ENCODE measurements at regions not wholly inside any gene's neighbourhood (a gene's known extent, or its start where the extent isn't known, plus 50 kb on each side); places are given as distances from the start of the nearest gene placed in this dataset.

DNA sequence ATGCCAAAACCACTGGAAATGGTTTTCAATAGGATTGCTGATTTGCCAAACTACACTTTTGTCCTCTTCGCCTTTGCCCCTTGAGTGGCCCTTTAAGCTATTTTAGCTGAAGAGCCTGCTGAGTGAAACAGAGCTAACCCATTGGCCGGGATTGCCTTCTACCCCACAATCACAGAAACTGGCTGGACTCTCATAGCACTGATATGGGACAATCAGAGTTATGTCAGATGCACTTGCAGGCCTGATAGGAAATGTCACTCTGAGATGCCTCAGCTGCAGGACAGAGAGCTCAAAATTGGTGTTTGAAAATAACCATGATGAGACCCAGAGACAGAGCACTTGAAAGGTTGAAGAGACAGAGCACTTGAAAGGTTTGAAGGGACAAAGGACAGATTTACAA is 354.4 kb downstream of the BRINP2 start:
- no peak for DNase-seq (ENCODE audit: low spot score)
- no peak for TF ChIP-seq CTCF (IDR thresholded peaks at IDR 0.05; ENCODE audit: extremely low read depth, missing control alignments)

GRCh38 chr1:177517546-177517945 is 346.8 kb downstream of the BRINP2 start:
- DNase-seq (ENCODE audit: low spot score), result no peak
- no peak for TF ChIP-seq CTCF (IDR thresholded peaks at IDR 0.05; ENCODE audit: extremely low read depth, missing control alignments)

- TF ChIP-seq CTCF (IDR thresholded peaks at IDR 0.05; ENCODE audit: extremely low read depth, missing control alignments), result no peak
- no peak for DNase-seq (ENCODE audit: low spot score)
Observed at GRCh38 chr1:177514207-177514606, 343.4 kb downstream of the BRINP2 start.

- DNase-seq (ENCODE audit: low spot score), result no peak
- no peak for TF ChIP-seq CTCF (IDR thresholded peaks at IDR 0.05; ENCODE audit: extremely low read depth, missing control alignments)
Observed at GRCh38 chr1:177511036-177511435, 340.3 kb downstream of the BRINP2 start.

DNA sequence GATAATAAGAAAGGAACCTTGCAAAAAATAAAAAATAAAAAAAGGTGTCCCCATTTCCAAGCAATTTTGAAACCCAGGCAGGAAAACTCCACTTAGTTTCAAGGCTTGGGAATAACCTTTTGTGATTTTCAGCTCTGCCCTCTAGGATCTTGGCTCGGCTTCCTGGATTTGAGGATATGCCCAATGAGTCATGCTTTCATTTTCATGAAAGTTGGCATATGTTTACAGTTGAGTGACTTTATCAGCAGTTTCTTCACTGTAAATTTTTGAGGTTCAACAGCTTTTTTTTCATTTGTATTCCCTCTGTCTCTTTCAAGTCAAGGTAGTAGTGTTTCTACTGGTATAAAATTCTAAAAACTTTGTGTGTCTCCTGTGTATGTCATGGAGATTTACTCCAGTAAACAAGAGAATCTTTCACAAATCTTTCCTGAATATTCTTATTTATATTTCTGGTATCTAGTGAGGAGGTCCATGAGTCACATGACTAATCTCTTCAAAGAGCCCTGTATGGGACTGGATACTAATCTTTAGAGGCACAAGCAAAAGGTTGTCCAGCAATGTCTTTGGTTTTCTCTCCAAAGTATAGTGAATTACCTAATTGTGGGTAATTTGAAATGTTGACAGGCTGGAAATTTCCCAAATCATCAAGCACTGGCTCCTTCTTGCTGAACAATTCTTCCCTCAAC is 335.3 kb downstream of the BRINP2 start:
- no peak for TF ChIP-seq CTCF (IDR thresholded peaks at IDR 0.05; ENCODE audit: extremely low read depth, missing control alignments)
- DNase-seq (ENCODE audit: low spot score), result no peak

DNA sequence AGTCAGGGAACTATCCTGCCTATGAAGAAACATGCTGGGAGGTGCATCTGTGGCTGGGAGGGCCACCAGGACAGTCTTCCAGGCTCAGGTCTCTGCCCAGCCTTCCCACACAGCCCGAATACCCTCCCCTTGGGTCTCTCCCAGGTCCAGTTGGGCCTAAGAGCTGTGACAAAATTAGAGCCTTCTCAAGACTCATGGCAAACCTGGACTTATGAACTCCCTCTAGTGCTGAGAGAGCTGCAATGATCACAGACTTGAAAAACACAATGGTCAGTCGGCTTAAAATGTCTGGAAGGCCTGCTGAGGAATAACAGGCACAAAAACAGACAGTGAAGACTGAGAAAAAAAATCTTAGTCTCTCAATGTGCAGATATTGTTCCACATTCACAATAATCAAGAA is 325.1 kb downstream of the BRINP2 start:
- no peak for DNase-seq (ENCODE audit: low spot score)
- no peak for TF ChIP-seq CTCF (IDR thresholded peaks at IDR 0.05; ENCODE audit: extremely low read depth, missing control alignments)

DNA sequence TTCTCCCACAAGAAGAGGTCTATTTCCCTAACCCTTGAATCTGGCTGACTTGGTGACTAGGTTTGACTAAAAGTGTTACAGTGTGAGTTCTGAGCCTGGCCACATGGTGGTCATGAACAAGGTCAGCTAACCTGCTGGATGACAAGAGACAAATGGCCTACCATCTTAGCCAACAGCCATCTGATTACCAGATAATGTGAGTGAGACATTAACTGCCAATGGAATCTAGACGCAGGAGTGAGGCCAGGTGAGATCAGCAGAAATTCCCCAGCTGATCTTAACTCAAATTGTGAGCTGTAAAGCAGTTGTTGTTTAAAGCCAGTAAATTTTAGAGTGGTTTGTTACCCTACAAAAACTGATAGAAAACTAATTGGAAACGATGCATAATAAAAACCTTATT is 320.0 kb downstream of the BRINP2 start:
- TF ChIP-seq CTCF (IDR thresholded peaks at IDR 0.05; ENCODE audit: extremely low read depth, missing control alignments), result no peak
- no peak for DNase-seq (ENCODE audit: low spot score)
